ENCODE measurements at regions not wholly inside any gene's neighbourhood (a gene's known extent, or its start where the extent isn't known, plus 50 kb on each side); places are given as distances from the start of the nearest gene placed in this dataset.

GRCh38 chr2:199602271-199602895, 144.6 kb upstream of the SATB2 start:
- H3K9me3 ChIP-seq (replicated peaks; ENCODE audit: control insufficient read depth, low read depth, low read length): no peaks in the 10 kb centered on the region
- no peaks in the 10 kb centered on the region for H3K36me3 ChIP-seq (ENCODE audit: control insufficient read depth, insufficient read depth, low read length)
- peaks cover 2% of the 10 kb centered on the region for H3K4me1 ChIP-seq (ENCODE audit: control insufficient read depth, insufficient read depth, low read length)
- no peak overlapping the region for H3K27ac ChIP-seq (ENCODE audit: low read length)
- H3K27me3 ChIP-seq (ENCODE audit: control insufficient read depth, insufficient read depth, low read length): peaks cover 11% of the 10 kb centered on the region
- 34% methylated on average over 2 of the region's 6 CpGs for WGBS (ENCODE audit: insufficient coverage)
- peak; percentile 10 for DNase-seq
- no peak overlapping the region for H3K4me3 ChIP-seq (ENCODE audit: low read length)

- Histone ChIP-seq H3K4me1 (ENCODE audit: control insufficient read depth, insufficient read depth, low read length) (no peaks in the 10 kb centered on the region), H3K27me3 (ENCODE audit: control insufficient read depth, insufficient read depth, low read length) (peaks cover 2% of the 10 kb centered on the region), H3K4me3 (ENCODE audit: low read length) (no peak overlapping the region), H3K27ac (ENCODE audit: low read length) (no peak overlapping the region), H3K36me3 (ENCODE audit: control insufficient read depth, insufficient read depth, low read length) (no peaks in the 10 kb centered on the region), H3K9me3 (replicated peaks; ENCODE audit: control insufficient read depth, low read depth, low read length) (no peaks in the 10 kb centered on the region)
- no CpG with 5 or more reads among the region's 1 CpG for WGBS (ENCODE audit: insufficient coverage)
- no peak for DNase-seq
Observed at GRCh38 chr2:199596549-199596948, 138.8 kb upstream of the SATB2 start.

GRCh38 chr2:199594443-199594842, 136.7 kb upstream of the SATB2 start:
- WGBS (ENCODE audit: insufficient coverage): 79% methylated on average over 3 of the region's 5 CpGs
- no peak for DNase-seq
- Histone ChIP-seq H3K4me3 (ENCODE audit: low read length) (no peak overlapping the region), H3K27me3 (ENCODE audit: control insufficient read depth, insufficient read depth, low read length) (peaks cover 2% of the 10 kb centered on the region), H3K4me1 (ENCODE audit: control insufficient read depth, insufficient read depth, low read length) (no peaks in the 10 kb centered on the region), H3K27ac (ENCODE audit: low read length) (no peak overlapping the region), H3K36me3 (ENCODE audit: control insufficient read depth, insufficient read depth, low read length) (no peaks in the 10 kb centered on the region), H3K9me3 (replicated peaks; ENCODE audit: control insufficient read depth, low read depth, low read length) (no peaks in the 10 kb centered on the region)

- DNase-seq: no peak
- no peaks in the 10 kb centered on the region for H3K9me3 ChIP-seq (replicated peaks; ENCODE audit: control insufficient read depth, low read depth, low read length)
- no peaks in the 10 kb centered on the region for H3K36me3 ChIP-seq (ENCODE audit: control insufficient read depth, insufficient read depth, low read length)
- no peaks in the 10 kb centered on the region for H3K4me1 ChIP-seq (ENCODE audit: control insufficient read depth, insufficient read depth, low read length)
- WGBS (ENCODE audit: insufficient coverage): 45% methylated on average over 4 of the region's 4 CpGs
- H3K27me3 ChIP-seq (ENCODE audit: control insufficient read depth, insufficient read depth, low read length): peaks cover 4% of the 10 kb centered on the region
- H3K4me3 ChIP-seq (ENCODE audit: low read length): no peak overlapping the region
- no peak overlapping the region for H3K27ac ChIP-seq (ENCODE audit: low read length)
Observed at GRCh38 chr2:199591826-199592225, 134.1 kb upstream of the SATB2 start.

- WGBS (ENCODE audit: insufficient coverage): 0% methylated on average over 1 of the region's 5 CpGs
- no peak for DNase-seq
- Histone ChIP-seq H3K27ac (ENCODE audit: low read length) (no peak overlapping the region), H3K9me3 (replicated peaks; ENCODE audit: control insufficient read depth, low read depth, low read length) (no peaks in the 10 kb centered on the region), H3K27me3 (ENCODE audit: control insufficient read depth, insufficient read depth, low read length) (peaks cover 4% of the 10 kb centered on the region), H3K36me3 (ENCODE audit: control insufficient read depth, insufficient read depth, low read length) (no peaks in the 10 kb centered on the region), H3K4me1 (ENCODE audit: control insufficient read depth, insufficient read depth, low read length) (no peaks in the 10 kb centered on the region), H3K4me3 (ENCODE audit: low read length) (no peak overlapping the region)
Observed at GRCh38 chr2:199590321-199591203, 132.8 kb upstream of the SATB2 start.

GRCh38 chr2:199589306-199589705, 131.6 kb upstream of the SATB2 start:
- no peak for DNase-seq
- whole genome bisulfite sequencing (ENCODE audit: insufficient coverage): 58% methylated on average over 6 of the region's 11 CpGs
- Histone ChIP-seq H3K9me3 (replicated peaks; ENCODE audit: control insufficient read depth, low read depth, low read length) (no peaks in the 10 kb centered on the region), H3K36me3 (ENCODE audit: control insufficient read depth, insufficient read depth, low read length) (no peaks in the 10 kb centered on the region), H3K27me3 (ENCODE audit: control insufficient read depth, insufficient read depth, low read length) (peaks cover 4% of the 10 kb centered on the region), H3K4me3 (ENCODE audit: low read length) (no peak overlapping the region), H3K27ac (ENCODE audit: low read length) (no peak overlapping the region), H3K4me1 (ENCODE audit: control insufficient read depth, insufficient read depth, low read length) (no peaks in the 10 kb centered on the region)

GRCh38 chr2:199588054-199588453, 130.3 kb upstream of the SATB2 start:
- Histone ChIP-seq H3K36me3 (ENCODE audit: control insufficient read depth, insufficient read depth, low read length) (no peaks in the 10 kb centered on the region), H3K27ac (ENCODE audit: low read length) (no peak overlapping the region), H3K27me3 (ENCODE audit: control insufficient read depth, insufficient read depth, low read length) (peaks cover 4% of the 10 kb centered on the region), H3K4me1 (ENCODE audit: control insufficient read depth, insufficient read depth, low read length) (no peaks in the 10 kb centered on the region), H3K4me3 (ENCODE audit: low read length) (no peak overlapping the region), H3K9me3 (replicated peaks; ENCODE audit: control insufficient read depth, low read depth, low read length) (no peaks in the 10 kb centered on the region)
- WGBS (ENCODE audit: insufficient coverage): 45% methylated on average over 3 of the region's 3 CpGs
- no peak for DNase-seq

GRCh38 chr2:199586646-199587045, 128.9 kb upstream of the SATB2 start:
- WGBS (ENCODE audit: insufficient coverage): no CpG with 5 or more reads among the region's 2 CpGs
- no peak for DNase-seq
- no peaks in the 10 kb centered on the region for H3K9me3 ChIP-seq (replicated peaks; ENCODE audit: control insufficient read depth, low read depth, low read length)
- no peak overlapping the region for H3K4me3 ChIP-seq (ENCODE audit: low read length)
- peaks cover 3% of the 10 kb centered on the region for H3K4me1 ChIP-seq (ENCODE audit: control insufficient read depth, insufficient read depth, low read length)
- peaks cover 2% of the 10 kb centered on the region for H3K27me3 ChIP-seq (ENCODE audit: control insufficient read depth, insufficient read depth, low read length)
- no peak overlapping the region for H3K27ac ChIP-seq (ENCODE audit: low read length)
- H3K36me3 ChIP-seq (ENCODE audit: control insufficient read depth, insufficient read depth, low read length): no peaks in the 10 kb centered on the region

GRCh38 chr2:199583676-199584075, 125.9 kb upstream of the SATB2 start:
- no peaks in the 10 kb centered on the region for H3K36me3 ChIP-seq (ENCODE audit: control insufficient read depth, insufficient read depth, low read length)
- WGBS (ENCODE audit: insufficient coverage): no CpG with 5 or more reads among the region's 3 CpGs
- H3K9me3 ChIP-seq (replicated peaks; ENCODE audit: control insufficient read depth, low read depth, low read length): no peaks in the 10 kb centered on the region
- H3K4me3 ChIP-seq (ENCODE audit: low read length): no peak overlapping the region
- peaks cover 5% of the 10 kb centered on the region for H3K4me1 ChIP-seq (ENCODE audit: control insufficient read depth, insufficient read depth, low read length)
- no peak for DNase-seq
- no peak overlapping the region for H3K27ac ChIP-seq (ENCODE audit: low read length)
- H3K27me3 ChIP-seq (ENCODE audit: control insufficient read depth, insufficient read depth, low read length): no peaks in the 10 kb centered on the region

- H3K27me3 ChIP-seq (ENCODE audit: control insufficient read depth, insufficient read depth, low read length): no peaks in the 10 kb centered on the region
- no peak overlapping the region for H3K27ac ChIP-seq (ENCODE audit: low read length)
- H3K4me3 ChIP-seq (ENCODE audit: low read length): peak overlapping the region; percentile 39
- DNase-seq: peak; percentile 50
- WGBS (ENCODE audit: insufficient coverage): 14% methylated on average over 6 of the region's 9 CpGs
- H3K4me1 ChIP-seq (ENCODE audit: control insufficient read depth, insufficient read depth, low read length): peaks cover 5% of the 10 kb centered on the region
- H3K9me3 ChIP-seq (replicated peaks; ENCODE audit: control insufficient read depth, low read depth, low read length): no peaks in the 10 kb centered on the region
- no peaks in the 10 kb centered on the region for H3K36me3 ChIP-seq (ENCODE audit: control insufficient read depth, insufficient read depth, low read length)
Observed at GRCh38 chr2:199581935-199582360, 124.2 kb upstream of the SATB2 start.
